Islet precursor cell (in vitro differentiated cells): ENCODE measurements at regions not wholly inside any gene's neighbourhood (a gene's known extent, or its start where the extent isn't known, plus 50 kb on each side); places are given as distances from the start of the nearest gene placed in this dataset.
"Not testable (repeated sequence)": the region's sequence is repeated elsewhere in the genome, so short reads cannot be mapped to it uniquely, and the experiment has no call there.

Source experiments
- DNase-seq: peaks from one replicate; pipeline ENCODE4 v3.0.0-alpha.2; 2018

- DNase-seq, result no peak
These were observed 302.5 kb upstream of the ISX start for GRCh38 chr22:34763496-34763895.

GRCh38 chr22:34765115-34765514 is 300.8 kb upstream of the ISX start:
- DNase-seq, result no peak

- DNase-seq, result no peak
These were observed 296.6 kb upstream of the ISX start for GRCh38 chr22:34769361-34769760.

- no peak for DNase-seq
These were observed 289.1 kb upstream of the ISX start for GRCh38 chr22:34776817-34777216.

DNA sequence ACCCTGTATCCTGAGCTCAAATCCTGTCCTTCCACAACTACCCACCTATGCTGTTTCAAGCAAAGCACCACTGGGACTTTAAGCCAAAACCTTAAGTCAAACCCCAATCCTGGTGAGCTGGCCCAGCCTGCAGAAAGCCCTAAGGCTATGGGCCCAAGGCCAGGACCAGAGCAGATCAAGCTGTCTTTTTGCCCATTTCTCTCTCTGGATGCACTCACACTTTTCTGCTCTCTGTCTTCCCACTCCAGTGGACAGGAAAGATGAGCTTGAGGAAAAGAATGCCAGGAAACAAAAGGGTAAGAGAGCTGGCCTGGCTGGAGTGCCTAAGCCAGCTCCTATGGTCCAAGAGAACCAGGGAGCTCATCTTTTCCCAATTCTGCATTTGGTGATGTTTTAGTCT is 284.3 kb upstream of the ISX start:
- no peak for DNase-seq

DNA sequence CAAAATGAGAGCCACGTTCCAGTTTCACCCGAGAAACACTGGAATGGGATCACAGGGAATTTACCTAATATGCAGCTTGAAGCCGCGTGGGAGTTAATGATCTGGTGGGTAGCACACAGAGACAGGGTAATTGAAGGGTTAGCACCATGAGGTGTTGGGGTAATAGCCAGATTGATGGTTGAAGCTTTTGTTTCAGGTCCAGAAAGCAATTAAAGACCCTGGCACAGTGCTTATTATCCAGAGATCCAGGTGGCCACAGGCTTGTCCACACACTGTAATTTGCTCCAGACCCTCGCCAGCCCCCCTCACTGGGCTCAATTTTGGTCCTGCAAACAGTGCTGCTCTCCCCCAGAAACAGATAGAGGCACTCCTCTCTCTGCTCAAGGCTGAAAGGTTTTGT is 282.5 kb upstream of the ISX start:
- no peak for DNase-seq

- DNase-seq, result no peak
These were observed 281.9 kb upstream of the ISX start for GRCh38 chr22:34784056-34784455.

DNA sequence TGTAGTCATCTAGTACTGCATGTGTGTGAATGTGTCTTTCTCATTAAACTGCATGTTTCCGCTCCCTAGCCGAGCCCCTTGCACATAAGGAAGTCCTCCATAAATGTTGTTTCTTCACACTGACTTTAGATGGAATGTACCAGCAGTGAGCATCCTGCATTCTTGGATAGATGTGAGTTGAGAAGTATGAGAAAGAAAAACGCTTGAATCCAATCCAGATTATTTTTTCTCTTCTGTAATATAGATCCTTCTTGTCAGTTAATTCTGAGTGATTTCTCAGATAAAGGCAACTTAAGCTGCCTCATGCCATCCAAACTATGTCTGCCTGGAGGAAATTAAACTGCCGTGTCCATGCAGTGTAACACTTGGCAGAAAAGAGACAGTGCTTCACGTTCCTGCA is 268.1 kb upstream of the ISX start:
- DNase-seq, result no peak

DNA sequence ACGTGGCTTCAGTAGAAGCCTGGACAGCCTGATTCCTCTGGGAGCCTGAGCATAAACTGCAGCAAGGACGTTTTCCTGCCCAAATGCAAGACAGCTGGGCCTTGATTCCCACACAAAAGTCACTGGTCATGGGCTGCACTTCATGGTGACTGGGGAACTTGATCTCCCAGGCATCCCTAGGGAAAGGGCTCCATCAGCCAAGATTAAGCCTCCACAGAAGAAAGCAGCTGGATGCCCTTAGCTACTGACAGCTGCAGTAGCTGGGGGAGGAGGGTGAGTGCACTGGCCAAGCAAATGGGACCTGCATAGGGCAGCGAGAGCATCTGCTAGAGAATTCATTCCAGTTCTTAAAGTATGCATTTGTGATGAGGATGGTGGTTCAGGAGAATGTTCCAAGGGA is 267.4 kb upstream of the ISX start:
- DNase-seq, result no peak

DNA sequence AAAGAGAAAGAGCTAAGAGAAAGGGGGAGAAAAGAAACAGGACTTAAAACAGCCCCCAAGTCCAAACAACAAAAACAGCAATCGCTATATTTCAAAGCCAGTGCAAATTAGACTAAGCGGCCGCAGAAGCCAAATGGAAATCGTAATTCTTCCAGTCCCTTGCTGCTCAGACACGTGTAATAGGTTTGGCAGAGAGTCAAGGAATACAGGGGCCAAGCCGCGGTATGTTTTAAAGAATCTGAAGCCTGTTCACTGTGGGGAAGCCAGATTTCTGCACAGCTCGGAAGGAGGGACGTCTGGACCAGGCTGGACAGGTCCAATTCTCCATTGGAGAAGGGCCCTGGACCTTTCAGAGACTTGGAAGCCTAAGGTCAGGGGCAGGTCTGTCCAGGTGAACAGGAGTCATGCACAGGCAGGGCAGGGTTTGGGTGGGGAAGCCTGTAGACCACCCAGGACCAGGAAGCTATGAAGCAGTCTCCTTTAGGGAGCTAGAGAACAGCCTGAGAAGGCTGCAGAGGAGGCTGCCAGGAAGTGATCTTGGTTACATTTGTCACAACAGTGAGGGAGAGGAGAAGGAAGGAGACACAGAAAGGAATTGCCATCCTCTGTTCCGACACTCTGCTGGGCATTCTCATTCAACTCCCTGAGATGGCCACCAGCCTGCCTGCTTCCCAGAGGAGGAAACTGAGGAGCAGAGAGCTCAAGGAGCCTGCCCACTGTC is 265.5 kb upstream of the ISX start:
- no peak for DNase-seq

DNA sequence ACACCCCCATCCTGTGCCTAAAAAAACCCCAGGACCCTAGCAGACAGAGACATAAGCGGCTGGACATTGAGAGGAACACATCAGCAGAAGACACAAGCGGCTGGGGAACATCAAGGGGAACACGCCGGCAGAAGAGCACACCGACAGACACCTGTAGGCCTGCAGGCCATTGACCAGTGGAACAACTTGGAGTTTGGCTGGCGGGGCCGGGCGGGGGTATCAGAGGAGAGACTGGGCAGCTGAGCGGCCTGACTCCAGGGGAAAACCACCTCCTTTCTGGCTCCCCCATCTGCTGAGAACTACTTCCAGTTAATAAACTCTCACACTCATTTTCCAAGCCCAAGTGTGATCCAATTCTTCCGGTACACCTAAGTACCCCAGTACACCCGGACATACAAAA is 264.7 kb upstream of the ISX start:
- DNase-seq, result no peak

DNA sequence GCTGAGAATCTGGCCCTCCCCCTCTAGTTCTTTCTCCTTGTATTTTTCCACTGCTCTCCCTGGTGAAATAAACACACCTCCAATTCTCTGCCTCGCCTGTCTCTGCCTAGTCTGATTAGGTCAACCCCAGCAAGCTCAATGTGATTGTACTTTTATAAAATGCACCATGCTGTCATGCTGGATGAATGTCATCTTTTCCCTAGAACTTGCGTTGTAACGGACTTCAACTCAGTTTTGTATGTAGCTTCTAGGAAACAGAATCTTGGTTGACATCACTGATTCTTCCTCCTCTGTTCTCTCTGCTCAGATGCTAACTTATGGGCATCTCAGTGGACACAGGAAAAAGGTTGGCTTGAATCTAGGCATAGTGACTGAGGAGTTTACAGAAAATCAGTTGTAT is 261.9 kb upstream of the ISX start:
- DNase-seq, result no peak

DNA sequence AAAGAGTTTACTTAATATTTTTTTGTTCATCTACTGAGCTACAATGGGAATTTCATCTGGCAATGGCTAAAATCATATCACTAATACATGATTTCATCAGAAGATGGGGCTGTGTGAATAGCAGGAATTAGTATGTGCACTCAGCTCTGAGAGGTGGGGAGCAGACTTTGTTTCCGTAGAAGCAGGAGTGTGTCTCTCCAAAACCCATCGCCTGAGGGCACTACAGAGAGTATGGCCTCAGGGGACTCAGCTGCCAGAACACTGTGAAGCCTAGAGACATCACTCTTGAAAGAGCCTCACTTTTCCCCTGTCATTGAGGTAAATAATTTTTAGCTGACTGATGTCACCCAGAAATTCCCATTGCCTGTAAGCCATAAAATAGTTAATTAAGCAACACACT is 261.4 kb upstream of the ISX start:
- DNase-seq, result peak; percentile 59

GRCh38 chr22:34805771-34806170 is 260.2 kb upstream of the ISX start:
- DNase-seq, result no peak

- DNase-seq, result peak; percentile 65
These were observed 257.3 kb upstream of the ISX start for GRCh38 chr22:34808618-34809017.

- DNase-seq, result peak; percentile 83
These were observed 253.3 kb upstream of the ISX start for GRCh38 chr22:34812631-34813030.

- no peak for DNase-seq
These were observed 251.5 kb upstream of the ISX start for GRCh38 chr22:34814260-34815025.

- DNase-seq, result no peak
These were observed 236.5 kb upstream of the ISX start for GRCh38 chr22:34829485-34829884.

DNA sequence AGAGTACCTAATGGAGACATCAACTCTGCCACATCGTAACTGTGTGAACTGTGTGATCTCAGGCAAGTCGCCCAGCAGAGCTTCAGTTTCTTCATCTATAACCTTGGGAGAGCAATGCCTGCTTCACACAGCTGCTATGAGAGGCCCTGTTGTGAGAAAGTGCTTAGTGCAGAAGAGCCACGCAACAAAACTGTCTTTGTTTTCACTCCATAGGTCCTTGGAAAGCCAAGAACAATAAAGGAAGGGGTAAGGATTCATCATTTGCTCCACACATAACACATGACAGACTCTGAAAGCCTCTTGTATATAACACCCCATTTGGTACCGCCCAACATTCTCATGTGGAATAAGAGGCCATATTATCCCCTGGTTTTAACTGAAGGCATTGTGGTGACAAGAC is 231.9 kb upstream of the ISX start:
- DNase-seq, result peak; percentile 53

GRCh38 chr22:34834541-34834940 is 231.4 kb upstream of the ISX start:
- DNase-seq, result not testable (repeated sequence)

GRCh38 chr22:34841331-34841771 is 224.6 kb upstream of the ISX start:
- peak; percentile 93 for DNase-seq

DNA sequence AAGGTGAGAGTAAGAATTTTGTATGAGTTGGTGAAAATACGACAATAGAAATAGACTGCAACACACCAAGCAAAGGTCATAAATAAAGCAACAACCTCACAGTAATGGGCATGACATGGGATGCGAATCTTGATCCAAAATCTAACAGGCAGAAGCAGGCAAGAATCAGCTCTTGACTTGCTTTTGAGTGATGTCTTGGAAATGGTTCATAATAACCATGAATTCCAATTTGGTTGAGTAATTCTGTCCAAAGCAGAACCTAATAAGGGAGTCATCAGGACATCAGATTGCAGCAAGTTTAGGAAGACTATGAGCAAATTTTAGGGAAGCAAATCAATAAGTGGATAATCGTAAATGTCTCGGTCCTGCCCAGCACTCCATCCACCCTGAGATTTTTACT is 224.0 kb upstream of the ISX start:
- DNase-seq, result no peak

- peak; percentile 64 for DNase-seq
These were observed 223.3 kb upstream of the ISX start for GRCh38 chr22:34842630-34843029.

DNA sequence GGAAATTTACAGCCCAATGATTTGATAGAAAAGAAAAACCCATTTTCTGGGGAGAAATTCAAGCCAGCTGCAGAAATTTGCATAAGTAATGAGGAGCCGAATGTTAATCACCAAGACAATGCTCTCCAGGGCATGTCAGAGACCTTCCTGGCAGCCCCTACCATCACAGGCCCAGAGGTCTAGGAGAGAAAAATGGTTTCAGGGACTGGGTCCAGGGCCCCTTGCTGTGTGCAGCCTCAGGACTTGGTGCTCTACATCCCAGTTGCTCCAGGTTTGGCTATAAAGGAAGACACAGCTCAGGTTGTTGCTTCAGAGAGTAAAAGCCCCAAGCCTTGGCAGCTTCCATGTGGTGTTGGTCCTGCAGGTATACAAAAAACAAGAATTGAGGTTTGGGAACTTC is 222.2 kb upstream of the ISX start:
- DNase-seq, result not testable (repeated sequence)

DNA sequence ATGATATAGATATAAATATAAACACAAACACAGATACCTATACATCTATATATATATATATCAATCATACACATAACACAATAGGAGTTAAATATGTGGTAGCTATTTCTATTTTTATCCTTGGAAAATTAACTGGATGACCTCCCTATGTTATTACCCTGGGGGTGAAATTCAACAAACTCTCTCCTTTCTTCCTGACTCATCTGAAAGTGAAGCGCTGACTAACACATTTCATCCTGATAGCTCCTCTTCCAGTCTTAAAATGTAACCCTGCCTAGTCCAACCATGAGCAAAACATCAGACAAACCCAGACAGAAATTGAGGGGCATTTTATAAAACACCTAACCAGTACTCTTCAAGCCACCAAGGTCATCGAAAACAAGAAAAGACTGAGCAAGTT is 220.6 kb upstream of the ISX start:
- DNase-seq, result no peak
